HepG2 (cell line): ENCODE measurements at regions not wholly inside any gene's neighbourhood (a gene's known extent, or its start where the extent isn't known, plus 50 kb on each side); places are given as distances from the start of the nearest gene placed in this dataset.
"Not testable (repeated sequence)": the region's sequence is repeated elsewhere in the genome, so short reads cannot be mapped to it uniquely, and the experiment has no call there.

Experiments used
- RAD21 ChIP-seq: fragments of 450-650 bp; formaldehyde crosslinking; IDR thresholded peaks from 2 replicates; pipeline ENCODE4 v1.5.0; 2020; ENCODE audit warnings: mild to moderate bottlenecking
- TF ChIP-seq, protein P1 (sequence below): sonication (generic); formaldehyde crosslinking; IDR thresholded peaks from 2 replicates; pipeline ENCODE4 v1.5.0; 2020; ENCODE audit warnings: mild to moderate bottlenecking, missing genetic modification reagents, moderate library complexity

- TF ChIP-seq, protein P1, sequence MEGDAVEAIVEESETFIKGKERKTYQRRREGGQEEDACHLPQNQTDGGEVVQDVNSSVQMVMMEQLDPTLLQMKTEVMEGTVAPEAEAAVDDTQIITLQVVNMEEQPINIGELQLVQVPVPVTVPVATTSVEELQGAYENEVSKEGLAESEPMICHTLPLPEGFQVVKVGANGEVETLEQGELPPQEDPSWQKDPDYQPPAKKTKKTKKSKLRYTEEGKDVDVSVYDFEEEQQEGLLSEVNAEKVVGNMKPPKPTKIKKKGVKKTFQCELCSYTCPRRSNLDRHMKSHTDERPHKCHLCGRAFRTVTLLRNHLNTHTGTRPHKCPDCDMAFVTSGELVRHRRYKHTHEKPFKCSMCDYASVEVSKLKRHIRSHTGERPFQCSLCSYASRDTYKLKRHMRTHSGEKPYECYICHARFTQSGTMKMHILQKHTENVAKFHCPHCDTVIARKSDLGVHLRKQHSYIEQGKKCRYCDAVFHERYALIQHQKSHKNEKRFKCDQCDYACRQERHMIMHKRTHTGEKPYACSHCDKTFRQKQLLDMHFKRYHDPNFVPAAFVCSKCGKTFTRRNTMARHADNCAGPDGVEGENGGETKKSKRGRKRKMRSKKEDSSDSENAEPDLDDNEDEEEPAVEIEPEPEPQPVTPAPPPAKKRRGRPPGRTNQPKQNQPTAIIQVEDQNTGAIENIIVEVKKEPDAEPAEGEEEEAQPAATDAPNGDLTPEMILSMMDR: not testable (repeated sequence)
- TF ChIP-seq RAD21 (CRISPR knock-in tag): not testable (repeated sequence)
Observed at GRCh38 chr4:3929431-3929830, 163.2 kb downstream of the ADRA2C start.
